ENCODE measurements at regions not wholly inside any gene's neighbourhood (a gene's known extent, or its start where the extent isn't known, plus 50 kb on each side); places are given as distances from the start of the nearest gene placed in this dataset.
"Not testable (repeated sequence)": the region's sequence is repeated elsewhere in the genome, so short reads cannot be mapped to it uniquely, and the experiment has no call there.

DNA sequence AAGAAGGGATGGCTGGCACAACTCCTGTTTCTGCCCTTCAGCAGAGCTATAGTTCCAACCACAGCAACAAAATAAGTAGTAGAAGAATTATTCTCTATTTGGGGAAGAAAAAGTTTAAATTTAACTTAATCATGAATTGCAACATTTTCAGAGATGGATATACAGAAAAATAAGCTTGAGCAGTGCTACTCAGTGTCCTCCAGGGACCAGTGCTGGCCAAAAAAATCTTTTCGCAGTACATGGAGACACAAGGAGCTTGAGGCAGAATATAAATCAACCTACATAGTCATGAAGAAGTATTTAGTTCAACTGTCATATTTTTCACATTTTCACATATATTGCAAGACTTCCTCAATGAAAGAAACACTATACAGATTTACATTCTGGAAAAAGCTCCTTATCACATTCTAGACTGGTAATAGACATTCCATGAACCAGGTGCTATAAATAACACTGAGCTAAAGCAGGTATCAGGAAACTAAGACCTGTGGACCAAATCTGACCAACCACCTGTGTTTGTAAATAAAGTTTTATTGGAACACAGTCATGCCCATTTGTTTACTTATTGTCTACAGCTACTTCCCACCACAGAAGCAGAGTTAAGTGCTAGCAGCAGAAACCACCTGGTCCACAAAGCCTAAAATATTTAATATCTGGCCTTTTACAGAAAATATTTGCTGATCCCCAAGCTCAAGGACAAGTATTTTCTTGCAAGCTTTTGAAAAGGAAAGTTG, 101.9 kb downstream of the RGS21 start:
- DNase-seq (ENCODE audit: low spot score), result no peak

DNA sequence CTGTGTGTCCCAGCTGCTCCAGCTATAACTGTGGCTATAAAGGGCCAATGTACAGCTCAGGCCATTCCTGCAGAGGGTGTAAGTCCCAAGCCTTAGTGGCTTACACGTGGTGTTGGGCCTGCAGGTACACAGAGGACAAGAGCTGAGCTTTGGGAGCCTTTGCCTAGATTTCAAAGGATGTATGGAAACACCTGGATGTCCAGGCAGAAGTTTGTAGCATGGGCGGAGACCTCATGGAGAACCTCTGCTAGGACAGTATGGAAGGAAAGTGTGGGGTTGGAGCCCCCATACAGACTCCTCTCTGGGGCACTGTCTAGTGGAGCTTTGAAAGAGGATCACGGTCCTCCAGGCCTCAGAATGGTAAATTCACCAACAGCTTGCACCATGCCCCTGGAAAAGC, 113.9 kb downstream of the RGS21 start:
- DNase-seq (ENCODE audit: low spot score), result no peak

DNA sequence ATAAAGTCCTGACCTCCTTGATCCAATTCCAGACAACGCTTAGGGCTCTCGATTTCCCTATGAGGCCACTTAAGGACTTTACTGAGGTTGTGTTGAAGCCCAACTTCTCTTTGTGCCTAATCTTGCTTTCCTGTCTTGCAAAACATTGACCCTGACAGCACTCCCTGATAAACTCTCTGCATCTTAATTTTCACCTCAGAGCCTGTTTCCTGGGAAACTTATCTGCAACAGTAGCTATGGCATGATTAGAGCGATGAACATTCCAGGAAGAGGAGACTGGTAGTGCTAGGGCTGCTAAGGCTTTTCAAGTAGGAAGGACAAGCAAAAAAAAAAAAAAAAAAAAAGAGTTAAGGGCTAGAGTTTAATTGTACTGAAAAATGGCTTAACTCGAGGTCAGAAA, 118.9 kb downstream of the RGS21 start:
- DNase-seq (ENCODE audit: low spot score), result no peak

DNA sequence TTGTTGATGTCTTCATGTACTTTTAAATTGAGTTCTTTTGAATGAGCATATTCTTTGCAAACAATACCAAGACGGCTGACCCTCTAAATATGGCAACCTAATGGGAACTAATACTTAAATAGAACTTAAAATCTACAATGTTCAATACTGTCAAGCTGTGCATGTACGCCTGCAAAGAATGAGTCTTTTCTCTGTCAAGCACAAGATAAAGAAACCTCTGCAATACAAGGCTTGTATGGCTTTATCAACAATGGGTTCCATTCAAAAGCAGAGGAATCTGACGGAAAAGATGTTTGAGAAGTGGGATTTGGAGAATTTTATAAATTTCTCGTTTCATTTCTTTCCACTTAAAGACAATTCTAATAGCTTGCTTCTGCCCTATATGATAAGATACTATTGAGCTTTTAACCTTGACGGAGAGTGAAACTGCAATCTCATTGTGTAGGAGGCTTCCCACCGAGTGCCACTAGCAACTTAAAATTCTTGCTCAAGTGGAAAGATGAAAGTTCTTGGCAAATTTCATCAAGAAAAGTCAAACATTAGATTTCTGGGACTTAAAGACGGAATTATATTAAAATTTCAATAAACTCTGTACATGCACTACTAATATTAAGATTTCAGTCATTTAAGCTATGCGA, 119.8 kb downstream of the RGS21 start:
- DNase-seq (ENCODE audit: low spot score), result no peak

DNA sequence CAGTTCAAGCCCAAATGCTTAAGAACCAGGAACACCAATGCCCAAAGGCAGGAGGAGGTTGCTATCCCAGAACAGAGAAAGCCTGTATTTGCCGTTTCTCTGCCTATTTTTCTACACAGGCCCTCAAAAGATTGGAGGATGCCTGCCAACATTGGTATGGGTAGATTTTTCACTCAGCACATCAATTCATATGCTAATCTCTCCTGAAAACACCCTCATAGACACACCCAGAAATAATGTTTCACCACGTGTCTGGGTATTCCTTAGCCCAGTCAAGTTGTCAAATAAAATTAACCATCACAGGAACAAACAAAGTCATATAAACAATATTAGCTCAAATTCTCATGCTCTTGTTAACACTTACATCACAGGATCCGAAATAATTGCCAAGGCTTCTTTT, 121.9 kb downstream of the RGS21 start:
- DNase-seq (ENCODE audit: low spot score), result no peak

DNA sequence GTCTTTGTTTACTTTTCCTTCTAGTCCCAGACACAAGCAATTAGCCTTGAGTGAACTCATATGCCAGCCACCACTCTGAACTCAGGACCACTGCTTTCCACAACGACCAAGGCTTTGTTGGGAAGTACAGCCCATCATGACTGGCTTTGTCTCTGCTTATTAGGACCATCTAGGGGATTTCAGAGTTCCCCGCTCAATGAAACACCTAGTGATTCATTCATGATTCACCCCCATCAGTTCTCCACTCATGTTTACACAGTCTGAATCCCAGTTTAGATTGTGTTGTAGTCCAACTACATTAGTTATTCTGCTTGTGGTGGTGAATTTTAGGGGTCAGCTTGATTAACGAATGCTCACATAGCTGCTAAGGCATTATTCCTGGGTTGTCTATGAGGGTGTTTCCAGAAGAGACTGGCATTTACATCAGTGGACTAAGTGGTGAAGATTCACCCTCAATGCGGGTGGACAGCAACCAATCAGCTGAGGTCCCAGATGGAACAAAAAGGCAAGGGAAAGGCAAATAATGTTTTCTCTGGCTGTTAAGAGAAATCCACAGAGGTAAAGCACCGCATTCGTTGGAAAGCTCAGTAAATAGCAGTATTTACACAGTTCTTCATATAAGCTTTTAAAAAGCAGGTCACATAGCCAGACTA, 122.7 kb downstream of the RGS21 start:
- no peak for DNase-seq (ENCODE audit: low spot score)

DNA sequence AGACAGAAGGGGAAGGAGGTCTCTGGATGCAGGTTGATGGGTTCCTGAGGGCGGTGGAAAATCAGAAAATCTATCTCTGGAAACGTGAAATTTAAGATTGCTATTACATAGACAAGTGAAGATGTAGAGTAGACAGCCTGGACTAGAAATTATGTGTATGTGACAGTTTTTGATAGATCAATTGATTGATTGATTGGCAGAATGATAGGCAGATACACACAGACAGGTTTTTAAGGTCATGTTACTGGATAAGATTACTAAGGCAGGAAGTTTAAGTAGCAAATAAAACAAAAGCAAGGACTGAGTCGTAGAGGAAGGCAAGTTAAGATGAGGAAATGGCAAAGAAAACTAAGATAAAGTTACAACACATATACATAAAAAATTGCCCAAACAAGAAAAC, 124.7 kb downstream of the RGS21 start:
- no peak for DNase-seq (ENCODE audit: low spot score)

DNA sequence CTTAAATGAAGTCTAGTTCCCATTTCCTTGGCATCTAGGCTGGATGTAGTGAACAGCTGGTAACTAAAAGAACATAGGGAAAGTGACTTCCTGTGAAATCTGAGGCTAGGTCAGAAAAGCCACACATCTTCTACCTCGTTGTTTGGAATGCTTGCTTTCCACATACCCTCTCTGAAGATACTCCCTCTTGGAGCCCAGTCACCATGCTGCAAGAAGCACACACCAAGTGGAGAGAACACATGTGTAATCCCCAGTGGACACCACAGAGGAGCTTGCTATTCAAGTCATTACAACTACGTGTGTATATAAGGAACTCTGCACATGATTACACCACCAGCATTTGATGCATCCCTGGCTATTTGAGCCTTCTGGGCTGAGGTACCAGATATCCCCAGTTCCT, 125.9 kb downstream of the RGS21 start:
- DNase-seq (ENCODE audit: low spot score), result no peak

DNA sequence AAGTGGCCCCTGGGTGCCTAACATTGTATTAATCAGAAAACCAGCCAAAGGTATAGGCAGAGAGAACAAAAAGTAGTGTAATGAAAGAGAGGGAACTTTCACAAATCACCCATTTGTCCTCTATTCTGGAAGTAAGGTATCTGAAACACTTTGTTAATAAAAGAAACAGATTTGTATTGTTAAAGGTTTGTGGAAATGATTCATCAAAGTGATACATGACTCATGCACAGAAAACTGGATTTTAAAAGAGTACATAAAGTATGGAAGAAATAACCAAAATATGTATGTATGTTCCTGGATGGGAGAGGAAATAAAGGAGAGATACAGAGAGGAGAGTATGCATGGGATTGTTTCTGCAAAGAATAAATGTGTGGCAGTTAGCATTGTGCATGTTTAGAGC, 126.8 kb downstream of the RGS21 start:
- DNase-seq (ENCODE audit: low spot score), result no peak

DNA sequence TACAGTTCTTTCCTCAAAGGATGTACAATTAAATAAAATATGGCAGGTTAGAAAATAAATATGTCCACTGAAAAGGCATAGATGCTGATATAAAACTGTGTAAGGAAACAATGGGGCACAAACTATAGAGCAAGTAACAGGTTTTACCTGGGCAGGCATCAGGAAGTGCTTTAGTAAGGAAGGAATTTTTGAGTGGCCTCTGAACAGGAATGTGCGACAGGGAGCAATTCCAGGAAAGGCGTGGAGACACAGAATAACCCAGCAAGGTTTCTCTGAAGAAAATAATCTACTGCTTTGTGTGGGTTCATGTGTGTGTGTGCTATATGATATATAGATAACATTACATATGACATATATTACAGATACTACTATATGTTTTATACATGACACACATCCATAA, 128.4 kb downstream of the RGS21 start:
- no peak for DNase-seq (ENCODE audit: low spot score)

DNA sequence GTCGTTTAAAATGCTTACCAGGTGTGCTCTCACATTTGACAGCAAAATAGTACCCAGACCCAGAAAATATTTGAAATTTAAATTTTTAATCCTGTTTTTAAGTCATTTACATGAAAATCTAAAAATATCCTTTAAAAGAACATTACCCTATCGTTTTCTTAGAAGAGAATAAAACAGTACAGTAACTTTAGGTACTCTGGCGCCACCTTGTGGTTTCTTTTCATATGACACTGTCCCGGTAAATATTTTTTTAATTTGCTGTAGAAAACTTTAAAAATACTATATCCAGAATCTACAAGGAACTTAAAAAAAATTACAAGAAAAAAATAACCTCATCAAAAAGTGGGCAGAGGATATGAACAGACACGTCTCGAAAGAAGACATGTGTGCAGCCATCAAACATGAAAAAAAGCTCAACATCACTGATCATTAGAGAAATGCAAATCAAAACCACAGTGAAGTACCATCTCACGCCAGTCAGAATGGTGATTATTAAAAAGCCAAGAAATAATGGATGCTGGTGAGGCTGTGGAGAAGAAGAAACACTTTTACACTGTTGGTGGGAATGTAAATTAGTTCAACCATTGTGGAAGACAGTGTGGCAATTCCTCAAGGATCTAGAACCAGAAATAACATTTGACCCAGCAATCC, 129.2 kb downstream of the RGS21 start:
- peak; percentile 23 for DNase-seq (ENCODE audit: low spot score)

DNA sequence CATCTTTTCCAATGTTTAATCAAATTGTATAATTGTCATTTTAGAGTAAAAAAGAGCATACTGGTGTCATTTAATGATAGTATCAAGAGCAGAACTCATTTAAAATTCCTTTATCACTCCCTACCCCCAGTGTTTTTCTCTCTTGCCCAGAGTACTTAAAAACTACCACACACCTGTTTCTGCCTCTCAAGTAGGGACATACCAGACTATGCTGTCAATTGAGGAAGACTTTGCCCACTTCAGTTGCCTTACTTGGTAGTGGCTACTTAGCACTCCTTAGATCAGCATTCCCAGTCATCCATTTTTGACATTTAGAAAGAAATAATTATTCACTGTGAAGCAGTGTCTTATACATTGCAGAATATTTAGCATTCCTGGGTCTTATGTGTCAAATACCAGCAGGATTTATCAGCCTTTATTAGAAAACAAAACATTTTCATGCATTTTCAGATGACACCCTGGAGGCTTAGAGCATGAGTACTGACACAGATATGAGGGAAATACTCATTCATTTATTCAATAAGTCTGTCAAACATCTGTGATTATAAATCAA, 127.5 kb upstream of the RGS1 start:
- DNase-seq (ENCODE audit: low spot score), result no peak

DNA sequence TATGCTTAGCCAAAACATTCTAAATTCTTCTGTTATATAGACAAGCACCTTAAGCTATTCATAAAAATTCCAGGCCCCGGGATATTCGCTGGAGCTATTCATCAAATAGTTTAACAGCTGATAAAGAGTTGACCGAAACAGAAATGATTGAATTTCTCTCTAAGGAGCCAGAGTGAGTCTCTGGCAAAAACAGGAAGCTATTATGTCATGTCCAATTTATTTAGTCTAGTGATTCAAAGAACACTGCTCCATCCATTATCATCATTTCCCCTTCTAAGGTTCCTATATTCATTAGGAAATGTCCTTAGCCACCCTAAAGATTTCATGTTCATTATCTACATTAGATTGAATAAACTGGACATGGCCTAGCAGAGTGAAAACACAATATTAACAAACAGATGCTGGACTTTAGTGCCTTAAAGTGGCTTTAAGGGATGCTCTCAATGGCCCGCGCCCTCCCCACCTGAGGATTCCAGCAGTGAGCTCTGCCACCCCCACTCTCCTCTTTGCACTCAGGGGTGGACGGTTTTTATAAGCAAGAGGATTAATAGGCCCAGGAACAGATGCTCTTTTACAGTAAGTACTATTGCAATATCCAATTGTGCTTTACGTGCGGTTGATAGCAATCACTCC, 122.1 kb upstream of the RGS1 start:
- DNase-seq (ENCODE audit: low spot score), result no peak

DNA sequence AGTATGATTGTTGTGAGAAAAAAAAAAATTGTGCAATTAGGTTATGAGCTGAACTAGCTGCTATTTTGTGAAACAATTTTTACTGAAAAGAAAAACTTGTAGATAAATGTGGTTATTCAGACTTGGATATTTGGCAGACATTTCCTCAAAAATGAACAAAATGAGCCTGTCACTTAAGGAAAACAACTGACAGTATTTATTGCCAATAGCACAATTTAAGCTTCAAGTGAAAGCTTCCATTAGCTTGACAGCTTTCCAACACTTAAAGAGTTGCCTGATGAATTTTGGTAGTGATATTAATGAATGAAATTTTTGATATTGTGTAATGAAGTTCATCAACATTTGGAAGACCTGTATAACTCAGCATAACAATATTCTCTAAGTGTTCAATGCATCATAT, 116.1 kb upstream of the RGS1 start:
- no peak for DNase-seq (ENCODE audit: low spot score)

DNA sequence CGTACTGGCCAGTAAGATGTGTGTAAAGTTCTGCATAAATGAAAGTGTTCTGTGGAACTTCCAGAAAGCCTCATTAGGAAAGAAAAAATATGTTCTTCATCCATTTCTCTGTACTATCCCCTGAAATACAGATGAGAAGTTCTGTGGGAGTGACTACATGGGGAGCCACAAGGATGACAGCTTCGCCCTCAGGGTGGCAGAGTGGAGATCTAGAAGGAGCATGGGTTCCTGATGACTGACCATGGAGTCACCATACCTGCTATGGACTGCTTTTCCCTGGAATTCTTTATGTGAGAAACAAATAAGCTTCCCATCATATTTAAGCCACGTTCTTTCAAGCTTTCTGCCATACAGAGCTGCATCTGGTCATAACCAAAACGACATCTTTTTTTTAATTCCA, 113.9 kb upstream of the RGS1 start:
- no peak for DNase-seq (ENCODE audit: low spot score)

DNA sequence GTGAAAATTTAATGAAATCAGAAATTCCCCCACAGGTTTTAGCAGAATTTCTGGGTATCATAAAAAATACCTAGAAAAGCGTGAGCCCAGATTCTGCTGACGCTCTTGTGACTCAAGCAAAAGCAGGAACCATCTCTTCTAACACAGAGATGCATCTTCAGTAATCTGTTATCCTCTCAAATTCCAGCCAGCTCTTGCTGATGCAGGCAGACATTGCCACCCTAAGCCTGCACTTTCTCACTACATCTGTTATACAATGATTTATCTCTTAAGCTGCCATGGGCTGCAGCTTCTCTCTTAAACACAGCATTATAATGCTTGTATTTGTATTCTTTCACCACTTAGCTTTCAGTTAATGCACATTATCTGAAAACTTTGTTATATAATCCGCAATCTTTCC, 113.0 kb upstream of the RGS1 start:
- no peak for DNase-seq (ENCODE audit: low spot score)

DNA sequence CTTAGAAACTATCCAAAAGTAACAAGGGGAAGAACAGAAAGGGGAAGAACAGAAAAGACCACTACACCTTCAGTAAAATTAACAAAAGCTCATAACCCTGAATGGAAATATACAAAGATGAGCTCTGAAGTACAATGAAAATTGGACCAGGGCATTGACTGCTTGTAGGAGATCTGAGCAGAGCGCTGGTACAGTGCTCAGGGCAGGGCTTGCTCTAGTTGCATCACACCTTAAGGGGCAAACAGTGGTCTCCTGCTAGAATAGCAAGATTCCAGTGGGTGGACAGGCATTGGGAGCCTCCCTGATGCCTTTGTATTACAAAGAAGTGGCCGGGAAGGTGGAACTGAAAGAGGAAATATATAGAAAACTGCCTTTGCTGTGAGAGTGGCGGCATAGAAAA, 111.9 kb upstream of the RGS1 start:
- DNase-seq (ENCODE audit: low spot score), result no peak

DNA sequence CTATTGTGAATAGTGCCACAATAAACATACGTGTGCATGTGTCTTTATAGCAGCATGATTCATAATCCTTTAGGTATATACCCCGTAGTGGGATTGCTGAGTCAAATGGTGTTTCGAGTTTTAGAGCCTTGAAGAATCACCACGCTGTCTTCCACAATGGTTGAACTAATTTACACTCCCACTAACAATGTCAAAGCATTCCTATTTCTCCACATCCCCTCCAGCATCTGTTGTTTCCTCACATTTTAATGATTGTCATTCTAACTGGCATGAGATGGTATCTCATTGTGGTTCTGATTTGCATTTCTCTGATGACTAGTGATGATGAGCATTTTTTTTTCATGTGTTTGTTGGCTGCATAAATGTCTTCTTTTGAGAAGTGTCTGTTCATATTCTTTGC, 110.4 kb upstream of the RGS1 start:
- not testable (repeated sequence) for DNase-seq (ENCODE audit: low spot score)

DNA sequence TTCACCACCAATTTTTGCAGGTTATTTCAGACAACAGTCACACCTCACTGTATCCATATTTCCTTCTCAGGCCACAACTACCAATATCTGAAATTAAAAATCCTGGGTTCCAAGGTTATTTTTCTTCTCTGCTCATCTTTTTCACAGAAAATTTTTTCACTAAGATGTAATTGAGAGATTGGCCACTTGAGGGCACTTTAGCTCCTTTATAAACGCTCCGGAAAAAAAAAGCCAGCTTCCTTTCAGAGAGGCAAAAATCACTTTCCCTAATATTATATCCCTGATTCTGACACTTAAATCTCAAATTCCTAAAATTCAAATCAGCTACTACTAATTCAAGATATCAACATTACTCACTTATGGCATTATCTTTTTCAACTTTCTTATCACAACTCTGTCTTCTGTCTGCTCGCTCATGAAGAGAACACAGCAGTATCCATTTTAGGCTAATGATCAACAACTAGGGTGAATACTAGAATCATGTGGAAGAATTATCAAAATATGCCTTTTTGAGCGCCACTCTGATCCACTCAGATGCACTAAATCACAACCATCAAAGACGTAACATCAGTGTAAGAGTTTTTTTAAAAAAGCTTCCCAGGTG, 101.4 kb upstream of the RGS1 start:
- peak; percentile 46 for DNase-seq (ENCODE audit: low spot score)

DNA sequence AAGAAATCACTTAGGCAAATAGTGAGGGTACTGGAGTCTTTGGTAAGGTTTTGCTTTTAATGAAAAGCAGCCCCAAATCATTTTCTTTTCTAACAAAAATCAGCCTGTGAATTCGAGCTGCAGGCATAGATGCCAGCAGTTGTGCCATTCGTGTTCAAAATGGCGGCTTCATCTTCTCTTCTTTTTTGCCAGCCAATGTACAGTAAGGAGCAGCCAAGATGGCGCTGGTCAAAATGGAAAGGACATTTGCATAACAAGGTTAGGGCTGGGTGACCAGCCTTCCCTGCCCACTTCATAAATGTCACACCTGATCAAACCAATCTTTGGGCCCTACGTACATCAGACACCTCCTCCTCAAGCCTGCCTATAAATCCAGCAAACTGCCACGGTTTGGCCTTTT, 100.2 kb upstream of the RGS1 start:
- no peak for DNase-seq (ENCODE audit: low spot score)

DNA sequence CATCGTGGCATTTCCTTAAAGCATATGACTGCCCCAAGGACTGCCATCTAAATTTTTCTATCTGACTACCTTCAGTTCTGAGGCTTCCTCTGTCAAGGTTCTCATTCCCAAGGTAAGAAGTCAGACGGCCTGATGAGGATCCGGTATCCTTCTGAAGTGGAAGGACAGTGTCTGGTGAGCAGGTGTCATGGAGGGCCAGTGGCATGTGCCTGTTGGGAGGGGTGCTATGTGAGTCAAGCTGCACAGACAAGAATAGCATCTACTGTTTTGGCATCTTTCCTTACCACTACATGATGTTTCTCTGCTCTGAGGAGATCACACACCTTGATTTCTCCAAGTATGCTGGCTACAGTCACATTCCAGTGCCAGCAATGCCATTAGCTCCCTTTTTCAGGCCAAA, 99.6 kb upstream of the RGS1 start:
- DNase-seq (ENCODE audit: low spot score), result no peak

DNA sequence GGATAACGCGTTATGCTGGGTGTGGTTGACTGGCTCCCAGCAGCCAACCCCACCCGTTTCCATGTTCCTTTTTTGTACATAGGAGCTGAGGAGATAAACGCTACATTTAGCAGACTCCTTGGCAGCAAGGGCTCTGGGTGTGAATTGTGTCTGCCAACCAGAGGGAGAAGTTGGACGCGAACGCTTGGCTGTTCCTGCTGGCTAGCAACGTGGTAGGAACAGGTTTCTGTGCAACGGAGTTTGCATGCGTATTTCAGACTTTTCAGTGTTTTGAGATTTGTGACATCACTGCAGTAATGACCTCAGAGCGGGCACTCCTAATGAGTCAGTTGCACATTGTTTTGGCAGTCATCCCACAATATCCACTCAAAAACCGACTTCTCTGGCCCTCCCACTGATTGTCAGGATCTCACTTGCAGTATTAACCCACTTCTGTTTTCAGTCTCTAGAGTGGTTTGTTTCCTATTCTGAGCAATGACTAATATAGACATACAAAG, 98.7 kb upstream of the RGS1 start:
- DNase-seq (ENCODE audit: low spot score), result peak; percentile 15
